Right renal pelvis (tissue), 4 donors: ENCODE measurements at regions not wholly inside any gene's neighbourhood (a gene's known extent, or its start where the extent isn't known, plus 50 kb on each side); places are given as distances from the start of the nearest gene placed in this dataset.

Source experiments
- DNase-seq, 4 donors: peaks; one replicate each; pipeline ENCODE4 v3.0.0-alpha.2; 2013; ENCODE audit warnings: low read depth in 4 of 4, low spot score in 3 of 4, missing footprints in 1 of 4

- DNase-seq, result no peak
These were observed 516.8 kb downstream of the CFAP47 start for GRCh38 chrX:36436361-36436760.

- no peak for DNase-seq
These were observed 523.5 kb downstream of the CFAP47 start for GRCh38 chrX:36443007-36443406.

- DNase-seq, result no peak
These were observed 526.0 kb downstream of the CFAP47 start for GRCh38 chrX:36445566-36445965.

GRCh38 chrX:36462142-36462541 is 542.6 kb downstream of the CFAP47 start:
- DNase-seq, result no peak

- no peak for DNase-seq
These were observed 527.6 kb upstream of the FAM47C start for GRCh38 chrX:36480441-36480990.

- DNase-seq, result no peak
These were observed 506.9 kb upstream of the FAM47C start for GRCh38 chrX:36501169-36501702.

GRCh38 chrX:36504625-36505024 is 503.5 kb upstream of the FAM47C start:
- DNase-seq, result no peak

GRCh38 chrX:36508042-36508441 is 500.1 kb upstream of the FAM47C start:
- DNase-seq, result no peak

- DNase-seq, result no peak
These were observed 497.4 kb upstream of the FAM47C start for GRCh38 chrX:36510736-36511135.

GRCh38 chrX:36528661-36529060 is 479.5 kb upstream of the FAM47C start:
- DNase-seq, result no peak

GRCh38 chrX:36534900-36535299 is 473.3 kb upstream of the FAM47C start:
- DNase-seq, result no peak

- no peak for DNase-seq
These were observed 464.7 kb upstream of the FAM47C start for GRCh38 chrX:36543499-36543898.

- DNase-seq, result no peak
These were observed 445.2 kb upstream of the FAM47C start for GRCh38 chrX:36562986-36563385.

GRCh38 chrX:36568946-36569345 is 439.2 kb upstream of the FAM47C start:
- DNase-seq, result no peak

GRCh38 chrX:36573720-36574119 is 434.4 kb upstream of the FAM47C start:
- DNase-seq, result no peak

GRCh38 chrX:36575670-36576069 is 432.5 kb upstream of the FAM47C start:
- no peak for DNase-seq

- no peak for DNase-seq
These were observed 431.2 kb upstream of the FAM47C start for GRCh38 chrX:36577006-36577405.

- no peak for DNase-seq
These were observed 427.1 kb upstream of the FAM47C start for GRCh38 chrX:36581030-36581429.

- DNase-seq, result no peak
These were observed 424.5 kb upstream of the FAM47C start for GRCh38 chrX:36583674-36584073.

GRCh38 chrX:36609616-36610585 is 398.3 kb upstream of the FAM47C start:
- DNase-seq, result no peak

GRCh38 chrX:36626898-36627297 is 381.3 kb upstream of the FAM47C start:
- no peak for DNase-seq

- DNase-seq, result no peak
These were observed 367.9 kb upstream of the FAM47C start for GRCh38 chrX:36640232-36640631.
